Gastrocnemius medialis (tissue), 4 donors: ENCODE measurements at regions not wholly inside any gene's neighbourhood (a gene's known extent, or its start where the extent isn't known, plus 50 kb on each side); places are given as distances from the start of the nearest gene placed in this dataset.
A peak's percentile ranks its signal among the peaks of the same experiment; 100 is the strongest.

Experiments used
- ATAC-seq, 2 donors: fragments of 150-250 bp; one replicate each; pipeline ENCODE4 v1.9.1; 2016
- DNase-seq, 2 donors: peaks; one replicate each; pipeline ENCODE4 v3.0.0-alpha.2; 2019
- H3K27ac ChIP-seq, 4 donors: fragments of 200-600 bp; sonication (generic); 1 replicate in 1 of 4; 2 replicates in 3 of 4; pipeline ENCODE4 v1.5.1; 2016 to 2018; ENCODE audit warnings: mild to moderate bottlenecking in 2 of 4, moderate library complexity in 1 of 4
- H3K27me3 ChIP-seq, 3 donors: fragments of 200-600 bp; sonication (generic) in 2 of 3; 1 replicate in 1 of 3; 2 replicates in 2 of 3; pipeline versions ENCODE4 v1.5.1 to v1.6.0; 2016 to 2019; ENCODE audit warnings: mild to moderate bottlenecking in 1 of 3, moderate library complexity in 1 of 3
- H3K36me3 ChIP-seq, 2 donors: fragments of 200-600 bp; sonication (generic) in 1 of 2; one replicate each; pipeline ENCODE4 v1.5.1; 2017 to 2018
- H3K4me1 ChIP-seq, 2 donors: fragments of 200-600 bp; sonication (generic) in 1 of 2; one replicate each; pipeline ENCODE4 v1.5.1; 2016 to 2017; ENCODE audit warnings: mild to moderate bottlenecking in 2 of 2
- H3K4me3 ChIP-seq, 4 donors: fragments of 200-600 bp; sonication (generic) in 3 of 4; 1 replicate in 1 of 4; 2 replicates in 3 of 4; pipeline ENCODE4 v1.5.1; 2016 to 2019; ENCODE audit warnings: mild to moderate bottlenecking in 2 of 4
- H3K9me3 ChIP-seq, 3 donors: fragments of 200-600 bp; sonication (generic) in 2 of 3; 1 replicate in 1 of 3; 2 replicates in 2 of 3; pipeline ENCODE4 v1.5.1; 2016 to 2019
- CTCF ChIP-seq, 5 experiments: fragments of 450-650 bp in 3 of 5; fragments of 200-600 bp in 2 of 5; sonication (generic) in 2 of 5; IDR thresholded peaks in 4 of 5; conservative IDR thresholded peaks in 1 of 5; 1 replicate in 4 of 5; 2 replicates in 1 of 5; pipeline ENCODE4 v1.5.1; 2016 to 2019; ENCODE audit warnings: antibody characterized with exemption in 5 of 5, mild to moderate bottlenecking in 3 of 5, moderate library complexity in 3 of 5
- POLR2A ChIP-seq, 2 donors: fragments of 450-650 bp; IDR thresholded peaks; one replicate each; pipeline ENCODE4 v1.6.1; 2017; ENCODE audit warnings: antibody characterized with exemption in 2 of 2, mild to moderate bottlenecking in 2 of 2, moderate library complexity in 2 of 2
- in situ Hi-C, 4 donors: fragments of 200-750 bp; cut with MboI; loops; one replicate each; pipeline versions ENCODE4 v1.15.0 to v1.8.0; 2017; ENCODE audit warnings: low sequenced_read_pairs in 4 of 4
- intact Hi-C: fragments of 100-400 bp; cut with DNase I; formaldehyde crosslinking; loops from one replicate; pipeline ENCODE4 v1.15.1; 2023; ENCODE audit warnings: low total_unique reads

GRCh38 chr3:31038086-31038739 is 143.8 kb upstream of the GADL1 start:
- no peak overlapping the region for H3K27ac ChIP-seq
- intact Hi-C loops: no loop called here
- no peak for DNase-seq
- H3K9me3 ChIP-seq: no peaks in the 10 kb centered on the region
- ATAC-seq: no peak
- H3K4me3 ChIP-seq: no peak overlapping the region
- in situ Hi-C loops: no loop called here
- H3K36me3 ChIP-seq: no peaks in the 10 kb centered on the region
- TF ChIP-seq POLR2A (IDR thresholded peaks at IDR 0.05) (no peak), CTCF (IDR thresholded peaks at IDR 0.05 in 4 of 5, conservative IDR thresholded peaks at IDR 0.05 in 1 of 5) (no peak)
- no peaks in the 10 kb centered on the region for H3K27me3 ChIP-seq
- H3K4me1 ChIP-seq: peaks cover 11 to 13% of the 10 kb centered on the region in 2 donors

GRCh38 chr3:31039145-31039544 is 144.7 kb upstream of the GADL1 start:
- DNase-seq: no peak
- no peak overlapping the region for H3K27ac ChIP-seq
- H3K36me3 ChIP-seq: no peaks in the 10 kb centered on the region
- H3K4me1 ChIP-seq: peaks cover 11 to 13% of the 10 kb centered on the region in 2 donors
- H3K4me3 ChIP-seq: no peak overlapping the region
- ATAC-seq: no peak
- in situ Hi-C loops (no loop called here), intact Hi-C loops (no loop called here)
- TF ChIP-seq CTCF (IDR thresholded peaks at IDR 0.05 in 4 of 5, conservative IDR thresholded peaks at IDR 0.05 in 1 of 5) (no peak), POLR2A (IDR thresholded peaks at IDR 0.05) (no peak)
- no peaks in the 10 kb centered on the region for H3K9me3 ChIP-seq
- H3K27me3 ChIP-seq: no peaks in the 10 kb centered on the region

- H3K4me1 ChIP-seq: peaks cover 11 to 13% of the 10 kb centered on the region in 2 donors
- no peak overlapping the region for H3K27ac ChIP-seq
- H3K9me3 ChIP-seq: no peaks in the 10 kb centered on the region
- no peak overlapping the region for H3K4me3 ChIP-seq
- H3K27me3 ChIP-seq: no peaks in the 10 kb centered on the region
- intact Hi-C loops: no loop called here
- ATAC-seq (peak; percentile 50 to 76), DNase-seq (no peak)
- TF ChIP-seq POLR2A (IDR thresholded peaks at IDR 0.05) (no peak), CTCF (IDR thresholded peaks at IDR 0.05 in 4 of 5, conservative IDR thresholded peaks at IDR 0.05 in 1 of 5) (no peak)
- in situ Hi-C loops: no loop called here
- no peaks in the 10 kb centered on the region for H3K36me3 ChIP-seq
These were observed 146.9 kb upstream of the GADL1 start for GRCh38 chr3:31041161-31041978.

GRCh38 chr3:31043184-31043819 is 148.8 kb upstream of the GADL1 start:
- TF ChIP-seq POLR2A (IDR thresholded peaks at IDR 0.05) (no peak), CTCF (IDR thresholded peaks at IDR 0.05 in 4 of 5, conservative IDR thresholded peaks at IDR 0.05 in 1 of 5) (no peak)
- ATAC-seq (no peak), DNase-seq (no peak)
- peaks cover 11 to 13% of the 10 kb centered on the region in 2 donors for H3K4me1 ChIP-seq
- H3K36me3 ChIP-seq: no peaks in the 10 kb centered on the region
- H3K27ac ChIP-seq: no peak overlapping the region
- no peak overlapping the region for H3K4me3 ChIP-seq
- H3K9me3 ChIP-seq: no peaks in the 10 kb centered on the region
- no peaks in the 10 kb centered on the region for H3K27me3 ChIP-seq
- in situ Hi-C loops (no loop called here), intact Hi-C loops (no loop called here)
